Colonic mucosa (tissue), 4 donors: ENCODE measurements at regions not wholly inside any gene's neighbourhood (a gene's known extent, or its start where the extent isn't known, plus 50 kb on each side); places are given as distances from the start of the nearest gene placed in this dataset.
"Not testable (repeated sequence)": the region's sequence is repeated elsewhere in the genome, so short reads cannot be mapped to it uniquely, and the experiment has no call there.

Source experiments
- DNase-seq: peaks from one replicate; pipeline ENCODE4 v3.0.0-alpha.2; 2020
- H3K27ac ChIP-seq: fragments of 200-600 bp; one replicate; pipeline ENCODE4 v1.8.0; 2021
- H3K27me3 ChIP-seq: fragments of 200-600 bp; one replicate; pipeline ENCODE4 v1.8.0; 2021
- H3K36me3 ChIP-seq: fragments of 200-600 bp; one replicate; pipeline ENCODE4 v1.8.0; 2021
- H3K4me1 ChIP-seq: fragments of 200-600 bp; one replicate; pipeline ENCODE4 v1.8.0; 2021; ENCODE audit warnings: mild to moderate bottlenecking
- H3K4me3 ChIP-seq: fragments of 200-600 bp; one replicate; pipeline ENCODE4 v1.8.0; 2021
- H3K9ac ChIP-seq, 2 donors: one replicate each; pipeline ENCODE4 v1.7.0; 2013; ENCODE audit warnings: control low read depth in 2 of 2, low read depth in 2 of 2, low read length in 2 of 2
- H3K9me3 ChIP-seq: fragments of 200-600 bp; one replicate; pipeline ENCODE4 v1.8.0; 2021
- CTCF ChIP-seq: fragments of 200-600 bp; IDR thresholded peaks from one replicate; pipeline ENCODE4 v1.8.0; 2022; ENCODE audit warnings: antibody characterized with exemption, mild to moderate bottlenecking
- intact Hi-C: fragments of 100-400 bp; cut with DNase I; formaldehyde crosslinking; loops from one replicate; pipeline ENCODE4 v1.14.1; 2022
- donor health status: healthy.
- donor health status: DM: no; HTN: no; CAD: no.
- donor health status: DM: no; HTN: no; CAD: no.

GRCh38 chr12:31221551-31221945 lies 104.4 kb downstream of the SINHCAF start:
- no peaks in the 10 kb centered on the region for H3K36me3 ChIP-seq
- H3K27me3 ChIP-seq: no peaks in the 10 kb centered on the region
- TF ChIP-seq CTCF: no peak
- intact Hi-C loops: no loop called here
- no peak for DNase-seq
- H3K9ac ChIP-seq: no peak overlapping the region
- no peaks in the 10 kb centered on the region for H3K4me1 ChIP-seq
- no peaks in the 10 kb centered on the region for H3K9me3 ChIP-seq
- H3K27ac ChIP-seq: no peak overlapping the region
- H3K4me3 ChIP-seq: no peak overlapping the region

GRCh38 chr12:31222620-31223222 lies 103.2 kb downstream of the SINHCAF start:
- Histone ChIP-seq H3K9ac (no peak overlapping the region), H3K27ac (no peak overlapping the region), H3K27me3 (no peaks in the 10 kb centered on the region), H3K4me1 (no peaks in the 10 kb centered on the region), H3K4me3 (no peak overlapping the region), H3K9me3 (no peaks in the 10 kb centered on the region), H3K36me3 (no peaks in the 10 kb centered on the region)
- TF ChIP-seq CTCF: no peak
- DNase-seq: no peak
- intact Hi-C loops: no loop called here

- H3K9ac ChIP-seq, intact Hi-C loops, H3K4me3 ChIP-seq, H3K27ac ChIP-seq, H3K36me3 ChIP-seq, DNase-seq, H3K27me3 ChIP-seq, H3K4me1 ChIP-seq, H3K9me3 ChIP-seq: not testable (repeated sequence)
Measured at GRCh38 chr12:31223640-31224039, 102.3 kb downstream of the SINHCAF start.

- no peak overlapping the region for H3K4me3 ChIP-seq
- no peak overlapping the region for H3K27ac ChIP-seq
- H3K9me3 ChIP-seq: no peaks in the 10 kb centered on the region
- TF ChIP-seq CTCF: no peak
- no peak for DNase-seq
- intact Hi-C loops: no loop called here
- no peaks in the 10 kb centered on the region for H3K36me3 ChIP-seq
- H3K27me3 ChIP-seq: no peaks in the 10 kb centered on the region
- no peaks in the 10 kb centered on the region for H3K4me1 ChIP-seq
- no peak overlapping the region for H3K9ac ChIP-seq
Measured at GRCh38 chr12:31224768-31225448, 101.0 kb downstream of the SINHCAF start.

GRCh38 chr12:31225656-31226535 lies 100.1 kb downstream of the SINHCAF start:
- Histone ChIP-seq H3K9ac (no peak overlapping the region), H3K4me3 (no peak overlapping the region), H3K36me3 (no peaks in the 10 kb centered on the region), H3K27ac (no peak overlapping the region), H3K4me1 (no peaks in the 10 kb centered on the region), H3K9me3 (no peaks in the 10 kb centered on the region), H3K27me3 (no peaks in the 10 kb centered on the region)
- no peak for TF ChIP-seq CTCF
- DNase-seq: no peak
- intact Hi-C loops: no loop called here

- H3K9me3 ChIP-seq: no peaks in the 10 kb centered on the region
- H3K27ac ChIP-seq: no peak overlapping the region
- TF ChIP-seq CTCF: no peak
- no peaks in the 10 kb centered on the region for H3K4me1 ChIP-seq
- H3K9ac ChIP-seq: no peak overlapping the region
- no peaks in the 10 kb centered on the region for H3K27me3 ChIP-seq
- intact Hi-C loops: no loop called here
- DNase-seq: no peak
- H3K36me3 ChIP-seq: no peaks in the 10 kb centered on the region
- H3K4me3 ChIP-seq: no peak overlapping the region
Measured at GRCh38 chr12:31226639-31227038, 99.3 kb downstream of the SINHCAF start.
